ENCODE measurements at regions not wholly inside any gene's neighbourhood (a gene's known extent, or its start where the extent isn't known, plus 50 kb on each side); places are given as distances from the start of the nearest gene placed in this dataset.
"Not testable (repeated sequence)": the region's sequence is repeated elsewhere in the genome, so short reads cannot be mapped to it uniquely, and the experiment has no call there.

DNA sequence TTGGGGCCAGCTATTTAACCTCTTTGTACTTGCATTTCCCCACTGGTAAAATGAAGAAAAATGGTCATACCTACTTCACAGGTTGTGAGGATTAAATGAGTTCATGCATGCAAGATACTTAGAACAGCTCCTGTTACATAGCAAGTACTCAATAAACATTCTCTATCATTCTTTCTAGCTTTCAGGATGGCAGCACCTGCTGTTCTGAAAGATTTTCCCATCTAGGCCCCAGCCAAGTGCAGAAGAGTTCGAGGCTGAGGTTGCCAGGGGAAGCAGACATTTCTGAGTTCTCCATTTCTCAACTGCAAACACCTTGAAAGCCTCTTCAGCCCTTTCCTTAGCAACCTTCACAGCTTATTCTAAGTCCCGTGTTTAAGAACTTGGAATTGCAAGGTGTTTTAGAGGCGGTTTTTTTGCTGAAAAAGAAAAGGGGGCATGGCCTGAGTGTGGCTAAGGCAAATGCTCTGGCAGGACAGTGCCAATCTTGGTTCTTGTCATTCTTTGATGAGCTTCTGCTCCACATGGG is 73.0 kb upstream of the PRMT8 start:
- Histone ChIP-seq H3K4me3 (ENCODE audit: low read depth in 1 of 5, low read length in 5 of 5) (no peak overlapping the region), H3K27ac (ENCODE audit: low read depth, low read length) (no peak overlapping the region), H3K36me3 (ENCODE audit: control insufficient read depth in 5 of 5, insufficient read depth in 5 of 5, low read length in 5 of 5) (no peaks in the 10 kb centered on the region), H3K9me3 (ENCODE audit: control insufficient read depth in 5 of 5, low read length in 5 of 5) (peaks cover 4 to 13% (median 6%) of the 10 kb centered on the region in 5 donors), H3K9ac (ENCODE audit: low read length in 5 of 5) (no peak overlapping the region), H3K27me3 (ENCODE audit: control insufficient read depth in 5 of 5, insufficient read depth in 4 of 5, low read length in 5 of 5) (peaks cover 0 to 12% (median 3%) of the 10 kb centered on the region in 5 donors), H3K4me1 (ENCODE audit: control insufficient read depth in 5 of 5, insufficient read depth in 5 of 5, low read length in 5 of 5) (no peaks in the 10 kb centered on the region)

DNA sequence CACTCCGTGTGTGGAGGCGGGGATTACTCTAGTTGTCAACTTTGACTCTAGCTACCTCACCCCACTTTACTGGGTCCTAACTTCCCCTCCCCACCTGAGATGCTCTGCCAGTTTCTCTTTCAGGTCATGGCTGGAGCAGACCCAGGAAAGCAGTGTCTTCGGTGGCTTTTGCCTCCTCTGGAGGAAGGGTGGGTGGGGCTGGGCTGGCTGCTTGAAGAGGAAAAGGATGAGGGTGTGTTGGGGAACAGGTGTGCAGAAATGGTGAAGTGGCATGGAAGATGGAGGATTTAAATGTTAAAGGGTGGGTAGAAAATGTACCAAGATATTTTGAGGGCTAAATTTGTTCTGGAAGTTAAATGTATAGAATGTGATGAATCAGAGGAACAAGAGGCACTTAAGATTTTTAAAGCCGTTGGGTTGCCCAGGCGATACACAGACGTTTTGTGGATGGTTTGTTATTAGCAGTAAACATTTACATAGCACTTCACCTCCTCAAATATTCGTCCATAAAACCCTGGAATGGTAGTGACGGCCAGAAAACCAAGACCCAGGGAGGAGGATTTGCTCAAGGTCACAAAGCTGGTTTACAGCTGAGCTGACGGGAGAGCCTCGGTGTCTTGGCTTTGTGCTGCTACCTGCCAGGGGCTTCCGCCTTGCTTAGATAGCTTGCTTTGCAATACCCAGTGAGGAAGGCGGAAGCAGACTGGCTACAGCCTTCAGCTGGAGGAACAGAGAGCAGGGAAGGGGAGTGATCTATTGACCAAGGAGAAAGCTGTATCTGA is 72.2 kb upstream of the PRMT8 start:
- no peak overlapping the region for H3K9ac ChIP-seq (ENCODE audit: low read length in 5 of 5)
- no peak overlapping the region for H3K4me3 ChIP-seq (ENCODE audit: low read depth in 1 of 5, low read length in 5 of 5)
- H3K27ac ChIP-seq (ENCODE audit: low read depth, low read length): no peak overlapping the region
- no peaks in the 10 kb centered on the region for H3K36me3 ChIP-seq (ENCODE audit: control insufficient read depth in 5 of 5, insufficient read depth in 5 of 5, low read length in 5 of 5)
- H3K4me1 ChIP-seq (ENCODE audit: control insufficient read depth in 5 of 5, insufficient read depth in 5 of 5, low read length in 5 of 5): no peaks in the 10 kb centered on the region
- H3K9me3 ChIP-seq (ENCODE audit: control insufficient read depth in 5 of 5, low read length in 5 of 5): peaks cover 4 to 10% (median 6%) of the 10 kb centered on the region in 5 donors
- peaks cover 0 to 12% (median 3%) of the 10 kb centered on the region in 5 donors for H3K27me3 ChIP-seq (ENCODE audit: control insufficient read depth in 5 of 5, insufficient read depth in 4 of 5, low read length in 5 of 5)

DNA sequence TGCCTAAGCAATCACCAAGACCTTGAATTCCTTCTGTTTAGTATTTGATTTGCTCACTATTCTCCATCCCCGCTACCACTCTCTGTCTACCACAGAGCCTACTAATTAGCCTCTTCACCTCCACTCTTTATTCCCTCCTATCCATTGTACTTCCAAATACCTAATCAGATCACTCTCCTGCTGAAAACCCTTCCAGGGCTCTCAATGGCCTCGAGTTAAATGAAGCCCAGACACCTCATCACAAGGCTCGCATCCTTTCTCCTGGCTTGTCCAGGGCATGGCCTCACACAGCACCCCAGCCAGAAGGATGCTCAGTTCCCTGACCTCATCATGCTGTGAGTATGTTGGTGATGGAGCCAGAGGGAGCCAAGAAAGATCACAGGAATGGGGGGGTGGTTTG is 71.4 kb upstream of the PRMT8 start:
- Histone ChIP-seq H3K27me3 (ENCODE audit: control insufficient read depth in 5 of 5, insufficient read depth in 4 of 5, low read length in 5 of 5) (peaks cover 0 to 12% (median 3%) of the 10 kb centered on the region in 5 donors), H3K4me1 (ENCODE audit: control insufficient read depth in 5 of 5, insufficient read depth in 5 of 5, low read length in 5 of 5) (no peaks in the 10 kb centered on the region), H3K9ac (ENCODE audit: low read length in 5 of 5) (no peak overlapping the region), H3K27ac (ENCODE audit: low read depth, low read length) (no peak overlapping the region), H3K4me3 (ENCODE audit: low read depth in 1 of 5, low read length in 5 of 5) (no peak overlapping the region), H3K9me3 (ENCODE audit: control insufficient read depth in 5 of 5, low read length in 5 of 5) (peaks cover 2 to 7% (median 2%) of the 10 kb centered on the region in 5 donors), H3K36me3 (ENCODE audit: control insufficient read depth in 5 of 5, insufficient read depth in 5 of 5, low read length in 5 of 5) (no peaks in the 10 kb centered on the region)

GRCh38 chr12:3420693-3421092 is 70.3 kb upstream of the PRMT8 start:
- no peaks in the 10 kb centered on the region for H3K4me1 ChIP-seq (ENCODE audit: control insufficient read depth in 5 of 5, insufficient read depth in 5 of 5, low read length in 5 of 5)
- H3K9ac ChIP-seq (ENCODE audit: low read length in 5 of 5): no peak overlapping the region

GRCh38 chr12:3421191-3421978 is 69.6 kb upstream of the PRMT8 start:
- Histone ChIP-seq H3K36me3 (ENCODE audit: control insufficient read depth in 5 of 5, insufficient read depth in 5 of 5, low read length in 5 of 5) (no peaks in the 10 kb centered on the region), H3K4me1 (ENCODE audit: control insufficient read depth in 5 of 5, insufficient read depth in 5 of 5, low read length in 5 of 5) (no peaks in the 10 kb centered on the region), H3K4me3 (ENCODE audit: low read depth in 1 of 5, low read length in 5 of 5) (no peak overlapping the region), H3K9ac (ENCODE audit: low read length in 5 of 5) (no peak overlapping the region), H3K27me3 (ENCODE audit: control insufficient read depth in 5 of 5, insufficient read depth in 4 of 5, low read length in 5 of 5) (peaks cover 0 to 12% (median 3%) of the 10 kb centered on the region in 5 donors), H3K27ac (ENCODE audit: low read depth, low read length) (no peak overlapping the region), H3K9me3 (ENCODE audit: control insufficient read depth in 5 of 5, low read length in 5 of 5) (no peaks in the 10 kb centered on the region)

More at GRCh38 chr12:3420693-3421092, 70.3 kb upstream of the PRMT8 start:
- H3K27ac ChIP-seq (ENCODE audit: low read depth, low read length): no peak overlapping the region
- H3K9me3 ChIP-seq (ENCODE audit: control insufficient read depth in 5 of 5, low read length in 5 of 5): no peaks in the 10 kb centered on the region
- no peaks in the 10 kb centered on the region for H3K36me3 ChIP-seq (ENCODE audit: control insufficient read depth in 5 of 5, insufficient read depth in 5 of 5, low read length in 5 of 5)
- H3K27me3 ChIP-seq (ENCODE audit: control insufficient read depth in 5 of 5, insufficient read depth in 4 of 5, low read length in 5 of 5): peaks cover 0 to 12% (median 3%) of the 10 kb centered on the region in 5 donors
- no peak overlapping the region for H3K4me3 ChIP-seq (ENCODE audit: low read depth in 1 of 5, low read length in 5 of 5)

DNA sequence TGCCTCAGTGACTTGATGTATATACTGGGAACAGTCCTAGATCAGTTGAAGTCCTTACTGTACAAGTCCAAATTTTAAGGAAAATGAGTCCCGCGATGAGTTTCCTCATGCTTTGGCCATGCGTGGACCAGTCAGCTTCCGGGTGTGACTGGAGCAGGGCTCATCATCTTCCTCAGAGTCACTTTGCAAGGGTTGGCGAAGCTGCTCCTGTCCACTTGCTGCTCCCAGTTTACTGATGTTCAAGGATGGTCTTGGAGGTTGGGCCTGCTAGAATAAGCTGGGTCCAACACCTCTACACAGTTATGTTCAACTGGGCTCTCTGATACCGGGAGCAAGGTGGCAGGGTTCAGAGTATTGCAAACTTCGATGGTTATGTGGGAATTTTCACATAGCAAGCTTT is 66.2 kb upstream of the PRMT8 start:
- not testable (repeated sequence) for H3K36me3 ChIP-seq (ENCODE audit: control insufficient read depth in 5 of 5, insufficient read depth in 5 of 5, low read length in 5 of 5); H3K9ac ChIP-seq (ENCODE audit: low read length in 5 of 5); H3K27ac ChIP-seq (ENCODE audit: low read depth, low read length); H3K9me3 ChIP-seq (ENCODE audit: control insufficient read depth in 5 of 5, low read length in 5 of 5); H3K4me1 ChIP-seq (ENCODE audit: control insufficient read depth in 5 of 5, insufficient read depth in 5 of 5, low read length in 5 of 5); H3K4me3 ChIP-seq (ENCODE audit: low read depth in 1 of 5, low read length in 5 of 5)
- peaks cover 0 to 12% (median 3%) of the 10 kb centered on the region in 5 donors for H3K27me3 ChIP-seq (ENCODE audit: control insufficient read depth in 5 of 5, insufficient read depth in 4 of 5, low read length in 5 of 5)

DNA sequence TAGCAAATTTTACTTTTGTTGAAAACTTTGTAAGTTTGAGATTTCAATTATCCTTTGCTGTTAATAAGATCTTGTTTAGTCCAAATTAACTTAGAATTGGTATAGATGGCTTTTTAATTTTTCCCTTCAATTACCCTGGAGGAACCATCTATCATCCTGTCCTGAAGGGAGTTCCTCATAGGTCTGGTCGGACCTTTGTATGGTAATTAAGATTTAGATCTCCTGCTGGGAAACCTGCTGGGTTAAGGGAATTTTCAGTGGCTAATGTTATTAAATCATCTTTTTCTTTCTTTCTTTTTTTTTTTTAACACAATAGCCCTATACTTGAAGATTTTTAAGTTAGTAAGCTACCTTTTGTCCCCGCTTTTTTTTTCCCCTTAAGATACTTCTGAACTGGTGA is 63.0 kb upstream of the PRMT8 start:
- Histone ChIP-seq H3K9ac (ENCODE audit: low read length in 5 of 5) (no peak overlapping the region), H3K27me3 (ENCODE audit: control insufficient read depth in 5 of 5, insufficient read depth in 4 of 5, low read length in 5 of 5) (no peaks in the 10 kb centered on the region), H3K4me3 (ENCODE audit: low read depth in 1 of 5, low read length in 5 of 5) (no peak overlapping the region), H3K4me1 (ENCODE audit: control insufficient read depth in 5 of 5, insufficient read depth in 5 of 5, low read length in 5 of 5) (peaks cover 0 to 5% (median 0%) of the 10 kb centered on the region in 5 donors), H3K27ac (ENCODE audit: low read depth, low read length) (no peak overlapping the region), H3K9me3 (ENCODE audit: control insufficient read depth in 5 of 5, low read length in 5 of 5) (no peaks in the 10 kb centered on the region), H3K36me3 (ENCODE audit: control insufficient read depth in 5 of 5, insufficient read depth in 5 of 5, low read length in 5 of 5) (no peaks in the 10 kb centered on the region)

GRCh38 chr12:3428631-3429030 is 62.4 kb upstream of the PRMT8 start:
- peaks cover 0 to 5% (median 0%) of the 10 kb centered on the region in 5 donors for H3K4me1 ChIP-seq (ENCODE audit: control insufficient read depth in 5 of 5, insufficient read depth in 5 of 5, low read length in 5 of 5)
- H3K27ac ChIP-seq (ENCODE audit: low read depth, low read length): no peak overlapping the region
- no peak overlapping the region for H3K4me3 ChIP-seq (ENCODE audit: low read depth in 1 of 5, low read length in 5 of 5)
- H3K36me3 ChIP-seq (ENCODE audit: control insufficient read depth in 5 of 5, insufficient read depth in 5 of 5, low read length in 5 of 5): no peaks in the 10 kb centered on the region
- H3K9ac ChIP-seq (ENCODE audit: low read length in 5 of 5): no peak overlapping the region
- H3K27me3 ChIP-seq (ENCODE audit: control insufficient read depth in 5 of 5, insufficient read depth in 4 of 5, low read length in 5 of 5): no peaks in the 10 kb centered on the region
- no peaks in the 10 kb centered on the region for H3K9me3 ChIP-seq (ENCODE audit: control insufficient read depth in 5 of 5, low read length in 5 of 5)

DNA sequence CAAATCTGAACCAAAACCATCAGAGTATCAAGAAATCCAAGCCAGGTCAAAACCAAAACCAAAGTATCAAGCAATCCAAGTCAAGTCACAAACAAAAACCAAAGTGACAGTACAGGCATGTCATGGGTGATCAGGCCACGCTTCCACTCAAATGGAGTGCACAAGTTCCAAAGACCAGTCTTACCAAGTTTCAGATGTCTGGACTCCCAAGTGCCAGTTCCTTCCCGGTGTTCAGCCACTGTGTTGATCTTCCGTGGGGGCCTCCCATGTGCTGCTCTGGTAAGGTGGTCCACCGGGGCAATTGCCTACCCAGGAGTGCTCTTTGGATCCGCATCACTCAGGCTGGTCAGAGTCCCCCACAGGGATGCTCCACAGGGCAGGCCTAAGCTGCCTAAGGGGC is 61.5 kb upstream of the PRMT8 start:
- H3K36me3 ChIP-seq (ENCODE audit: control insufficient read depth in 5 of 5, insufficient read depth in 5 of 5, low read length in 5 of 5); H3K27me3 ChIP-seq (ENCODE audit: control insufficient read depth in 5 of 5, insufficient read depth in 4 of 5, low read length in 5 of 5); H3K4me1 ChIP-seq (ENCODE audit: control insufficient read depth in 5 of 5, insufficient read depth in 5 of 5, low read length in 5 of 5); H3K9me3 ChIP-seq (ENCODE audit: control insufficient read depth in 5 of 5, low read length in 5 of 5); H3K4me3 ChIP-seq (ENCODE audit: low read depth in 1 of 5, low read length in 5 of 5); H3K27ac ChIP-seq (ENCODE audit: low read depth, low read length); H3K9ac ChIP-seq (ENCODE audit: low read length in 5 of 5): not testable (repeated sequence)

DNA sequence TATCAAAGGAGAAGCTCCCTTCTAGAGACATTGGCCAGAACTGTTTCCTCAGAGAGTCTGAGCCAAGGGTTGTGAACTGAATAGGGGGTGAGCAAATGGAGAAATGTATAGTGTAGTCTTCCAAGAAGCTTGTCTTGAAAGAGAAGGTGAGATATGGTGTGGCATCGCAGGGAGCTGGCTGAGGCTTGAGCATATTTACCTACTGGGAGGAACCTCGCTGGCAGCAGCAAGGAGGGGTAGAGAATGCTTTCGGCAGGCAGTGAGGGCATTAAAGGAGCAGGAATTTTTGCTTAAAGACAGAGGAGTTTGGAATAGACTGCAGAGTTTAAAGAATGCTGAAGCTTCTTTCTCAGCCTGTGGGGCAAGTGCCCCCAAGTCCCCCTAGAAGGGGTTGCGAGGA is 59.3 kb upstream of the PRMT8 start:
- Histone ChIP-seq H3K9ac (ENCODE audit: low read length in 5 of 5) (no peak overlapping the region), H3K36me3 (ENCODE audit: control insufficient read depth in 5 of 5, insufficient read depth in 5 of 5, low read length in 5 of 5) (no peaks in the 10 kb centered on the region), H3K4me3 (ENCODE audit: low read depth in 1 of 5, low read length in 5 of 5) (no peak overlapping the region), H3K4me1 (ENCODE audit: control insufficient read depth in 5 of 5, insufficient read depth in 5 of 5, low read length in 5 of 5) (peaks cover 0 to 5% (median 0%) of the 10 kb centered on the region in 5 donors), H3K27me3 (ENCODE audit: control insufficient read depth in 5 of 5, insufficient read depth in 4 of 5, low read length in 5 of 5) (no peaks in the 10 kb centered on the region), H3K9me3 (ENCODE audit: control insufficient read depth in 5 of 5, low read length in 5 of 5) (no peaks in the 10 kb centered on the region), H3K27ac (ENCODE audit: low read depth, low read length) (no peak overlapping the region)

All from subcutaneous abdominal adipose tissue (tissue), 5 donors.